ENCODE measurements at regions not wholly inside any gene's neighbourhood (a gene's known extent, or its start where the extent isn't known, plus 50 kb on each side); places are given as distances from the start of the nearest gene placed in this dataset.

GRCh38 chr20:56788671-56789610, 159.8 kb downstream of the TFAP2C start:
- ChIA-PET CTCF (no interaction called here), POLR2A (no interaction called here)
- 93% methylated on average over 3 of the region's 6 CpGs for WGBS (ENCODE audit: insufficient coverage)
- Histone ChIP-seq H3K9me3 (ENCODE audit: control extremely low read depth in 1 of 5, control insufficient read depth in 4 of 5, insufficient read depth in 2 of 5, low read depth in 1 of 5, low read length in 4 of 5) (no peaks in the 10 kb centered on the region), H3K4me3 (ENCODE audit: control insufficient read depth in 1 of 7, extremely low read depth in 1 of 7, insufficient read depth in 4 of 7, low read depth in 2 of 7, low read length in 6 of 7) (no peak overlapping the region), H3K36me3 (ENCODE audit: control insufficient read depth in 4 of 4, insufficient read depth in 4 of 4, low read length in 3 of 4) (no peaks in the 10 kb centered on the region), H3K27me3 (replicated peaks in 2 of 5; ENCODE audit: control insufficient read depth in 4 of 5, insufficient read depth in 5 of 5, low read length in 4 of 5) (peaks cover 0 to 2% (median 0%) of the 10 kb centered on the region in 5 experiments), H3K4me1 (ENCODE audit: control extremely low read depth in 1 of 4, control insufficient read depth in 4 of 4, insufficient read depth in 4 of 4, low read length in 3 of 4) (no peaks in the 10 kb centered on the region), H3K27ac (ENCODE audit: insufficient read depth in 1 of 2, low read depth in 1 of 2, low read length in 2 of 2, poor library complexity in 1 of 2, severe bottlenecking in 2 of 2) (no peak overlapping the region)
- DNase-seq = no peak

- Histone ChIP-seq H3K4me3 (ENCODE audit: control insufficient read depth in 1 of 7, extremely low read depth in 1 of 7, insufficient read depth in 4 of 7, low read depth in 2 of 7, low read length in 6 of 7) (no peak overlapping the region), H3K27ac (ENCODE audit: insufficient read depth in 1 of 2, low read depth in 1 of 2, low read length in 2 of 2, poor library complexity in 1 of 2, severe bottlenecking in 2 of 2) (no peak overlapping the region), H3K9me3 (ENCODE audit: control extremely low read depth in 1 of 5, control insufficient read depth in 4 of 5, insufficient read depth in 2 of 5, low read depth in 1 of 5, low read length in 4 of 5) (no peaks in the 10 kb centered on the region), H3K4me1 (ENCODE audit: control extremely low read depth in 1 of 4, control insufficient read depth in 4 of 4, insufficient read depth in 4 of 4, low read length in 3 of 4) (no peaks in the 10 kb centered on the region), H3K27me3 (replicated peaks in 2 of 5; ENCODE audit: control insufficient read depth in 4 of 5, insufficient read depth in 5 of 5, low read length in 4 of 5) (peaks cover 0 to 4% (median under 1%) of the 10 kb centered on the region in 5 experiments), H3K36me3 (ENCODE audit: control insufficient read depth in 4 of 4, insufficient read depth in 4 of 4, low read length in 3 of 4) (no peaks in the 10 kb centered on the region)
- 94% methylated on average over 5 of the region's 7 CpGs for WGBS (ENCODE audit: insufficient coverage)
- CTCF ChIA-PET = no interaction called here
- no peak for DNase-seq
- POLR2A ChIA-PET = no interaction called here
These were observed 164.8 kb downstream of the TFAP2C start for GRCh38 chr20:56793916-56794315.

GRCh38 chr20:56795492-56795891, 166.4 kb downstream of the TFAP2C start:
- no peak overlapping the region for H3K27ac ChIP-seq (ENCODE audit: insufficient read depth in 1 of 2, low read depth in 1 of 2, low read length in 2 of 2, poor library complexity in 1 of 2, severe bottlenecking in 2 of 2)
- POLR2A ChIA-PET = no interaction called here
- CTCF ChIA-PET = no interaction called here
- H3K36me3 ChIP-seq (ENCODE audit: control insufficient read depth in 4 of 4, insufficient read depth in 4 of 4, low read length in 3 of 4) = no peaks in the 10 kb centered on the region
- peaks cover 0 to 10% (median 2%) of the 10 kb centered on the region in 5 experiments for H3K27me3 ChIP-seq (replicated peaks in 2 of 5; ENCODE audit: control insufficient read depth in 4 of 5, insufficient read depth in 5 of 5, low read length in 4 of 5)
- 100% methylated on average over 1 of the region's 2 CpGs for WGBS (ENCODE audit: insufficient coverage)
- H3K4me3 ChIP-seq (ENCODE audit: control insufficient read depth in 1 of 7, extremely low read depth in 1 of 7, insufficient read depth in 4 of 7, low read depth in 2 of 7, low read length in 6 of 7) = no peak overlapping the region
- no peaks in the 10 kb centered on the region for H3K9me3 ChIP-seq (ENCODE audit: control extremely low read depth in 1 of 5, control insufficient read depth in 4 of 5, insufficient read depth in 2 of 5, low read depth in 1 of 5, low read length in 4 of 5)
- DNase-seq = no peak
- H3K4me1 ChIP-seq (ENCODE audit: control extremely low read depth in 1 of 4, control insufficient read depth in 4 of 4, insufficient read depth in 4 of 4, low read length in 3 of 4) = no peaks in the 10 kb centered on the region

GRCh38 chr20:56796345-56796744, 167.2 kb downstream of the TFAP2C start:
- ChIA-PET CTCF (no interaction called here), POLR2A (no interaction called here)
- Histone ChIP-seq H3K4me3 (ENCODE audit: control insufficient read depth in 1 of 7, extremely low read depth in 1 of 7, insufficient read depth in 4 of 7, low read depth in 2 of 7, low read length in 6 of 7) (no peak overlapping the region), H3K9me3 (ENCODE audit: control extremely low read depth in 1 of 5, control insufficient read depth in 4 of 5, insufficient read depth in 2 of 5, low read depth in 1 of 5, low read length in 4 of 5) (no peaks in the 10 kb centered on the region), H3K4me1 (ENCODE audit: control extremely low read depth in 1 of 4, control insufficient read depth in 4 of 4, insufficient read depth in 4 of 4, low read length in 3 of 4) (no peaks in the 10 kb centered on the region), H3K36me3 (ENCODE audit: control insufficient read depth in 4 of 4, insufficient read depth in 4 of 4, low read length in 3 of 4) (no peaks in the 10 kb centered on the region), H3K27ac (ENCODE audit: insufficient read depth in 1 of 2, low read depth in 1 of 2, low read length in 2 of 2, poor library complexity in 1 of 2, severe bottlenecking in 2 of 2) (no peak overlapping the region), H3K27me3 (replicated peaks in 2 of 5; ENCODE audit: control insufficient read depth in 4 of 5, insufficient read depth in 5 of 5, low read length in 4 of 5) (peaks cover 0 to 14% (median 2%) of the 10 kb centered on the region in 5 experiments)
- no peak for DNase-seq
- WGBS (ENCODE audit: insufficient coverage) = no CpG with 5 or more reads among the region's 3 CpGs

- Histone ChIP-seq H3K4me1 (ENCODE audit: control extremely low read depth in 1 of 4, control insufficient read depth in 4 of 4, insufficient read depth in 4 of 4, low read length in 3 of 4) (no peaks in the 10 kb centered on the region), H3K36me3 (ENCODE audit: control insufficient read depth in 4 of 4, insufficient read depth in 4 of 4, low read length in 3 of 4) (no peaks in the 10 kb centered on the region), H3K27me3 (replicated peaks in 2 of 5; ENCODE audit: control insufficient read depth in 4 of 5, insufficient read depth in 5 of 5, low read length in 4 of 5) (peaks cover 0 to 14% (median 2%) of the 10 kb centered on the region in 5 experiments), H3K27ac (ENCODE audit: insufficient read depth in 1 of 2, low read depth in 1 of 2, low read length in 2 of 2, poor library complexity in 1 of 2, severe bottlenecking in 2 of 2) (no peak overlapping the region), H3K4me3 (ENCODE audit: control insufficient read depth in 1 of 7, extremely low read depth in 1 of 7, insufficient read depth in 4 of 7, low read depth in 2 of 7, low read length in 6 of 7) (no peak overlapping the region), H3K9me3 (ENCODE audit: control extremely low read depth in 1 of 5, control insufficient read depth in 4 of 5, insufficient read depth in 2 of 5, low read depth in 1 of 5, low read length in 4 of 5) (no peaks in the 10 kb centered on the region)
- POLR2A ChIA-PET = no interaction called here
- CTCF ChIA-PET = no interaction called here
- 33% methylated on average over 2 of the region's 2 CpGs for WGBS (ENCODE audit: insufficient coverage)
- DNase-seq = no peak
These were observed 167.9 kb downstream of the TFAP2C start for GRCh38 chr20:56797023-56797422.

GRCh38 chr20:56798634-56799033, 169.5 kb downstream of the TFAP2C start:
- WGBS (ENCODE audit: insufficient coverage) = 88% methylated on average over 1 of the region's 1 CpG
- H3K27ac ChIP-seq (ENCODE audit: insufficient read depth in 1 of 2, low read depth in 1 of 2, low read length in 2 of 2, poor library complexity in 1 of 2, severe bottlenecking in 2 of 2) = no peak overlapping the region
- POLR2A ChIA-PET = no interaction called here
- no peaks in the 10 kb centered on the region for H3K9me3 ChIP-seq (ENCODE audit: control extremely low read depth in 1 of 5, control insufficient read depth in 4 of 5, insufficient read depth in 2 of 5, low read depth in 1 of 5, low read length in 4 of 5)
- no peaks in the 10 kb centered on the region for H3K36me3 ChIP-seq (ENCODE audit: control insufficient read depth in 4 of 4, insufficient read depth in 4 of 4, low read length in 3 of 4)
- no peak for DNase-seq
- no peak overlapping the region for H3K4me3 ChIP-seq (ENCODE audit: control insufficient read depth in 1 of 7, extremely low read depth in 1 of 7, insufficient read depth in 4 of 7, low read depth in 2 of 7, low read length in 6 of 7)
- peaks cover 0 to 14% (median 2%) of the 10 kb centered on the region in 5 experiments for H3K27me3 ChIP-seq (replicated peaks in 2 of 5; ENCODE audit: control insufficient read depth in 4 of 5, insufficient read depth in 5 of 5, low read length in 4 of 5)
- CTCF ChIA-PET = no interaction called here
- no peaks in the 10 kb centered on the region for H3K4me1 ChIP-seq (ENCODE audit: control extremely low read depth in 1 of 4, control insufficient read depth in 4 of 4, insufficient read depth in 4 of 4, low read length in 3 of 4)

- no peaks in the 10 kb centered on the region for H3K4me1 ChIP-seq (ENCODE audit: control extremely low read depth in 1 of 4, control insufficient read depth in 4 of 4, insufficient read depth in 4 of 4, low read length in 3 of 4)
- no peaks in the 10 kb centered on the region for H3K9me3 ChIP-seq (ENCODE audit: control extremely low read depth in 1 of 5, control insufficient read depth in 4 of 5, insufficient read depth in 2 of 5, low read depth in 1 of 5, low read length in 4 of 5)
- no peak overlapping the region for H3K4me3 ChIP-seq (ENCODE audit: control insufficient read depth in 1 of 7, extremely low read depth in 1 of 7, insufficient read depth in 4 of 7, low read depth in 2 of 7, low read length in 6 of 7)
- no peak for DNase-seq
- ChIA-PET POLR2A (no interaction called here), CTCF (no interaction called here)
- peaks cover 0 to 14% (median 2%) of the 10 kb centered on the region in 5 experiments for H3K27me3 ChIP-seq (replicated peaks in 2 of 5; ENCODE audit: control insufficient read depth in 4 of 5, insufficient read depth in 5 of 5, low read length in 4 of 5)
- no peak overlapping the region for H3K27ac ChIP-seq (ENCODE audit: insufficient read depth in 1 of 2, low read depth in 1 of 2, low read length in 2 of 2, poor library complexity in 1 of 2, severe bottlenecking in 2 of 2)
- H3K36me3 ChIP-seq (ENCODE audit: control insufficient read depth in 4 of 4, insufficient read depth in 4 of 4, low read length in 3 of 4) = no peaks in the 10 kb centered on the region
- WGBS (ENCODE audit: insufficient coverage) = no CpG with 5 or more reads among the region's 2 CpGs
These were observed 170.1 kb downstream of the TFAP2C start for GRCh38 chr20:56799187-56799586.

Measured in common myeloid progenitor, CD34-positive (primary cell).